HG03457 (cell line): ENCODE measurements at regions not wholly inside any gene's neighbourhood (a gene's known extent, or its start where the extent isn't known, plus 50 kb on each side); places are given as distances from the start of the nearest gene placed in this dataset.

ENCODE experiments used
- ATAC-seq: cut with Tn5 transposase; IDR thresholded peaks from one replicate; pipeline ENCODE4 v1.9.1; 2021; ENCODE audit warnings: moderate number of reproducible peaks; ENCODE audit not compliant: unreplicated experiment

DNA sequence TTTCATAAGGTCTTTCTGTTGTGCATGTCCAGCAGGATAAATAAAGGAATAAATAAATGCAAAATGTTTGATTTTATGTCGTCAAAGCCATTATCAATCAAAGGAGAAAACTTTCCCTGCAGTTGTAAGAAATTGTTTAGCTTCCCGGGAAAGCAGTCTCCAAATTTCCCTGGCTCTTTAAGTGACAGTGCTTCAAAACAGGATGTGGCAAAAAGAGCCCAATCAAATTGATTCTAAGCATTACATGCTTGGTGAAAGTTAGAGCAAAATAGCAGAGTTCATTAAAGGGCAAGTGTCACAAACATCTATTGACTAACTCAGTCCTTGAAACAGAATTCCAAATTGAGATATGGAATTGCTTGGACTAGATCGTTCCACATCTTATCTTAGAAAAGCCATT, 704.1 kb downstream of the PRELID2 start:
- no peak for ATAC-seq

DNA sequence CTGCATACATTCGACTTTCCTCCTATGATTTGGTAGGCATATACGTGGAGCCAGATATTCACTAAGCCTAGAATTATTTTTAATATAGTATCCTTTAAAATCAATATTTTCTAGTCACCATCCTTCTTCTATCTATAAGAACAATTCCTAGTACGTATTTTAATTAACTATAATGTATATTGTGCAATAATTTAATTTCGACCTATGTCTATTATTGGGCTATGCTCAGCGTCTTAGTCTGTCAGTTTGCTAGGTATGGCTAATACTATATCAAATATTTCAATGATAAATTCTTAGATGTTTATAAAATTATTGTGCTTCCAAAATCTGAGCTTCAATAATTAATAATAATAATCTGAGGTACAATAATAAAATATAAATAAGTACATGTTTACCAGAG, 705.3 kb downstream of the PRELID2 start:
- no peak for ATAC-seq

GRCh38 chr5:145124806-145125205, 710.3 kb downstream of the PRELID2 start:
- no peak for ATAC-seq

DNA sequence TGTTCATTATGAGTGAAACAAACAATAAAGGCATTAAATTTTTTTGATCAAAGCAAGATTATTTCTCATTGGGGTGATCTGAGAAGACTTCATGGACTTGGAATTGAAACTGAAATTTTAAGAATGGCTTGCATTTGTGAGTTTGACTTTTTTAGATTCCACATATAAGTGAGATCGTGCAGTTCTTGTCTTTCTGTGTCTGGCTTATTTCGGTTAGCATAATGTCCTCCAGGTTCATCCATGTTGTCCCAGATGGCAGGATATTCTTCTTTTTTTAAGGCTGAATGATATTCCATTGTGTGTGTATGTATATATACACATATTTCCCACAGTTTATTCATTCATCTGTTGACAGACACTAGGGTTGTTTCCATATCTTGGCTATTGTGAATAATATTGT, 716.5 kb downstream of the PRELID2 start:
- no peak for ATAC-seq

- no peak for ATAC-seq
These were observed 717.0 kb downstream of the PRELID2 start for GRCh38 chr5:145118127-145118526.

GRCh38 chr5:145117285-145117684, 717.9 kb downstream of the PRELID2 start:
- no peak for ATAC-seq

GRCh38 chr5:145111420-145111819, 723.7 kb downstream of the PRELID2 start:
- ATAC-seq = no peak

- ATAC-seq = no peak
These were observed 724.3 kb downstream of the PRELID2 start for GRCh38 chr5:145110834-145111233.

- ATAC-seq = no peak
These were observed 725.0 kb downstream of the PRELID2 start for GRCh38 chr5:145110181-145110580.

DNA sequence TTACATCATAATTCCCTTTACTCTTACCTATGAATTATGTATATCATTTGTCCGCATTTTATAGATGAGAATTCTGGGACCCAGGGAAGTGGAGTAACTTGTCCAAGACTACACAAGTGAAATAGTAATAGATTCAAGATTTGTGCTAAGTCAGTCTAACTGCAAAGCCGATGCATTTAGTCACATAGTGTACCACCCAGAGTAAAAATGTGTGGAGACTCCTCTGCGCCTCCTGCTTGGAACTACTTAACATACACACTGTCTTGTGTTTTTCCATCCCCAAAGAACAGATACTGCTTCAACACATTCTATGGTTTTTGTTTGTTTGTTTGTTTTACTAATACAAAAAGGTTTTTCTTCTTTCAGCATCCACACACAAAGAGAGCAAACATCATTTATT, 729.8 kb downstream of the PRELID2 start:
- no peak for ATAC-seq

- no peak for ATAC-seq
These were observed 731.0 kb downstream of the PRELID2 start for GRCh38 chr5:145104106-145104505.

DNA sequence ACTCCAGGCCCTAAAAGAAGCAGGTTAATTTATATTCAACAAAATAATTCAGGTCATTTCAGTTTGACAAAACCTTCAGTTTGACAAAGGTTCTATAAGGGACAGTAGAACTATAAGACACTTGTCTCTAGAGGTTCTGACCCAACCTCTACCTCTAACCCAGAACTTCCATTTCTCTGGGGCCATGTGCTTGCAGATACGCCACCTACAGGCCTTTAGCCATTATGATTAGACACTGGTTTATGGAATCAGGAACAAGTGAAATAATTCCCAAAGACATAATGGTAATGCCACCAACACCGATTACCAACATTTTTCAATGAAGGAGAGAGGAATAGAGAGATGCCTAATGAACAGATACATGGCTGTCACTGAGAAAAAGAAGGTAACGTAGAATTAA, 733.9 kb downstream of the PRELID2 start:
- no peak for ATAC-seq

GRCh38 chr5:145090115-145090514, 745.0 kb downstream of the PRELID2 start:
- ATAC-seq = no peak

DNA sequence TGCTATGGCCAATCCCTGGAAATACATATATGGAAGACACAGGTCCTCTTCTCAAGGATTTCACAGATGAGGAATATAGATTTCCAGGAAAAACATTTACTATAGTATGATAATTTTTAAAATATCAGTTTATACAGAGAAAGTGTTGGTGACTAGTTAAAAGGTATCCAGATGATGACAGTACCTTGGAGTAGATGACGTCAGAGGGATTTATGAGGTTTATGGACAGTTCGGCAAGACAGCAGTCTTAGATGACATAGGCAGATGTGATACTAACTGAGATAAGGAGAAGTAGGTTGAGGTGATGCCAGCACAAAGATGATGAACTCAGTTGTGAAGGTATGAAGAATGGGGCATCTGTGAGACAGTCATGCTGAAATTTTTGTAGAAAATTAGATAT, 750.3 kb downstream of the PRELID2 start:
- ATAC-seq = no peak

DNA sequence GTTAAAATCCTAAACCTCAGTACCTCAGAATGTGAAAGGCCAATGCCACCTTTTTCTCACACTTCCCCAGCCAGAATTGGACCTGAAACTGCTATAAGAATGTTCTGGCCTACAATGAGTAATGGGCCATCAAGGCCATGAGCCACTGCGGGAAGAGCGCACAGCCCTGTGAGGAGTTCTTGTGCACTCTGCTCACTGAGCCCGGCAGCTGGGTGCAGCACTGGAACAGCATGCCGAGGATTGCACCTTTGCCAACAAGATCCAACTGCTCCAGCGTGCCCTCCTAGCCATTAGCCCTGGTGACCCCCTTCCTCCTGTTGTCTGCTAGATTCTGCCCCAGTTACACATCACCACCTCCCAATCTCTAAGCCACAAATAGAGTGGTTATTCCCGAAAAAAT, 758.1 kb downstream of the PRELID2 start:
- ATAC-seq = no peak

- ATAC-seq = no peak
These were observed 759.1 kb downstream of the PRELID2 start for GRCh38 chr5:145076040-145076439.

- no peak for ATAC-seq
These were observed 762.3 kb downstream of the PRELID2 start for GRCh38 chr5:145072889-145073288.

DNA sequence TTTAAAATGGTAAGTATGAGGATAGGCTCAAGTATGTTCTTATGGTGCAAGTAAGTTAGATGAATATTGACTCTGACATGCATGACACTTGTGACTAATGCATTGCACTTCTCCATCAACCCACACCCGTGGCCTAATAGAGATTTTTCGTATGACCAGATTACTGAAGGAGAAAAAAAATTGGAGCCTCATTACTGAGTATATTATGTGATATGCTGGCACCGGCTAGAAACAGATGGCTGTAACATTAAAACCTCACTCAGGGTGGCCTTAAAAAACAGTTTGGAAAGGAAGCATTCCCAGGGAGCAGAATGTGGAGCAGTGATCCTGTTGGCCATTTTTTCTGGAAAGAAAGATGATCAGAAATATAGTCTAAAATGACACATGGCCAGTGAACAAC, 766.4 kb downstream of the PRELID2 start:
- ATAC-seq = no peak

DNA sequence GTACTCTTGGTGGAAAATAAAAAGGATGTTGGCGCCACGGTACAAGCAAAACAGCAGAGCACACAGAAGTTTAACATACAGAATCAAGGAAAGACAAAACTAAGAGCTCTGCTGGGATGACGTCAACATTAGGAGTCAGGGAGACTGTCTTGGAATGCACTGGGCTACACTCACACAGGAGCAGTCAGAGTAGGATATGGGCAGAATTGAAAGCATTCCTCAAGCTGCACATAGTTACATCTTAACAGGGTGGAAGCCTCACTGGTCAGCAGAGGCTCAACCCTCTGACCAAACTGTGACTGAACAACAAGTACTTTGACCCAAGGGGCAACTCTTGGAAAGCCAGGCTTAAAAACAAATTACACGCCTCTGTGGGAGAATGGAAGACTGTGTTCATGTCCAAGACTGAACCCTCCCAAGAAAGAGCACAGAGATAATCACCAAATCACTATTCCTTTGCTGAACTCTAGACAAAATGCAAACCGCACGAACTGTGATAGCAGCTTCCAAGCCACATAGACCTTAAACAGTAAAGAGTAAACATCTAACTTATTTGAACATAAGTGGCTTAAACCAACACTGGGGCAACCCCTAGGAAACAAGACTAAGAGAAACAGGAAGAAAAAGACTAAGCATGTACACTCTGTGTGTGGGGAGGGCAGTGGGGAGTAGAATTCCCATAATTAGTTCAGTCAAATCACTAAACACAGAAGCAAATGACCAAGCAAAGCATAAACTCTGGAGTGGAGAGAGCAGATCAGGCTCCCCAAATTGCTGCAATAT, 772.7 kb downstream of the PRELID2 start:
- ATAC-seq = no peak

DNA sequence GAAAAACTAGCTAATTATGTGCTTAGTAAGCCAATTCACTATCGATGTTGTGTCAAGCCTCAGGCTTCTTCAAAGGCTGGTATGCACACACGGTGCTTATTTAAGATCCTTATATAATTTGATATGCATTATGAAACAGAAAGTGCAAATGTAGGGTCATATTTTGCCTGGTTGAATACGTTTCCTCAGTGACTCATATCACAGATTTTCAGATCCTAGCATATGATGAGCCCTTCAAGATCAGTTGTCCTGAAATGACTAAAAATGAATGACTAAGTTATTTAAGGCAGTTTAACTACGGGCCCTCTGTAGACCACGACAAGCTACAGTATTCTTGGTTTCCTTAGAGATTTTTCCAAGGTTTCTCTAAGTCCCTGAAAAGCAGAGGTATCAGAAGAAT, 778.3 kb downstream of the PRELID2 start:
- ATAC-seq = peak; percentile 99

GRCh38 chr5:145050181-145050580, 785.0 kb downstream of the PRELID2 start:
- ATAC-seq = no peak

- ATAC-seq = no peak
These were observed 790.2 kb downstream of the PRELID2 start for GRCh38 chr5:145044970-145045369.

- no peak for ATAC-seq
These were observed 806.5 kb downstream of the PRELID2 start for GRCh38 chr5:145028626-145029025.
